Suppressor macrophage treated with lipopolysaccharide for 1 hour (primary cell): ENCODE measurements at regions not wholly inside any gene's neighbourhood (a gene's known extent, or its start where the extent isn't known, plus 50 kb on each side); places are given as distances from the start of the nearest gene placed in this dataset.

ENCODE experiments used
- DNase-seq, 3 donors: peaks; one replicate each; pipeline ENCODE4 v3.0.0-alpha.2; 2020 to 2022

- DNase-seq: no peak
Observed at GRCh38 chr11:120032766-120033390, 105.0 kb downstream of the TRIM29 start.

DNA sequence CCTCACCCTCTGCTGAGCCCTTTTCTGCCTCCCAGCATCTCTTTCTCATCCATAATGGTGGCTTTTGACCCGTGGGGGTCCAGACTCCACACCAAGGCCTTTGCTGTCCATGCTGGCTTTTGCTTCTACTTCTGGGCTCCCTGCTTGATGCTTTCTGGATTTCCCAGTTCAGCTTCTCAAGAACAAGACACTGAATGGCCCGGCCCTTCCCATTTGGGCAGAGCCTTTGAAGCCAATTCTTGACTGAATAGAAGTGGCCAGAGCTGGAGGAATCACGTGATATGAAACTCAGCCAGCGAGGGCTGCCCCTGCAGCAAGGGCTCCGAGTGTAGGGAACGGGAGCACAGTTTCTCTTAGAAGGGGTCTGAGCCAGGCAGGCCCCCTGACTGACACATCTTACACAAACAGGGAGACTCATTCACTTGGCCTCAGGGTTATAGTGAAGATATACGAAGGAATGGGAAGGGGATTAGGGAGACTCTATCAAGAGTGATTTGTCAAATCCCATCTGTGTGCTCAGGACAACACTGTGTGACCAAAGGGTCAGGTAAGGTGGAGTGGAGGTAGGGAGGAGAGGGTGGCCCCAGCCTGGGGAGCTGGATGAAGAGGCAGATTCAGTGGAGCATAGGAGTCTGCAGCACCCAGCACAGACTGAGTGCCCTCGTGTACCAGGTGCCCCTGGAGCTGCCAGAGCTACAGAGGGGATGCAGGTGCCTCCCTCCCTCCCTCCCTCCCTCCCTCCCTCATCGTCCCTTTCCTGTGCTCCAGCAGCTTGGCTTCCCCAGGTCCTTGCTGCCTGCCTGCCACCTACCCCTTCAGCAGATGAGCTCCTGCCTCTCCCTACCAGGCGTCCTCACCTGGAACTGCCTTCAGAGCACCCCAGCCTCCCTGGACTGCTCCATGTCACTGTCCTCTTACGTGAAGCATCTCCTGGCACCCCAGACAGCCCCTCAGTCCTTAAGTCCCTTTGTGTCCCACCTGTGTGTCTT is 106.0 kb downstream of the TRIM29 start:
- no peak for DNase-seq

DNA sequence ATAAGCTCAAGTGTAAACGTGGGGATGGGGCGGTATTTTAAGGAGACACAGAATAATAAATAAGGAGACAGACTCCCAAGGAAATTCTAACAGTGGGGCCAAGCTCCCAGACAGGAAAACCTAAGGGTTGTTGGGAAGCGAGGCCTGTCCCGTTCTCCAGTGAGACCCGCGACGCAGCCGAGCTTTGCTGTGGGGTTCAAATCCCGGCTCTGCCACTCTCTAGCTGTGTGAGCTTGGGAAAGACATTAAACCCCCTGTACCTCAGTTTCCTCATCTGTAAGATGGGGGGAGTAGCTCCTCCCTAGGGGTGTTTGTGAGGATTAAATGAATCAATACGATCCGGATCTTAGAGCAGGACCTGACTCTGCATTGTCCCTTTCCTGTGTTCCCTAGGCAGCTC is 106.8 kb downstream of the TRIM29 start:
- no peak for DNase-seq

DNA sequence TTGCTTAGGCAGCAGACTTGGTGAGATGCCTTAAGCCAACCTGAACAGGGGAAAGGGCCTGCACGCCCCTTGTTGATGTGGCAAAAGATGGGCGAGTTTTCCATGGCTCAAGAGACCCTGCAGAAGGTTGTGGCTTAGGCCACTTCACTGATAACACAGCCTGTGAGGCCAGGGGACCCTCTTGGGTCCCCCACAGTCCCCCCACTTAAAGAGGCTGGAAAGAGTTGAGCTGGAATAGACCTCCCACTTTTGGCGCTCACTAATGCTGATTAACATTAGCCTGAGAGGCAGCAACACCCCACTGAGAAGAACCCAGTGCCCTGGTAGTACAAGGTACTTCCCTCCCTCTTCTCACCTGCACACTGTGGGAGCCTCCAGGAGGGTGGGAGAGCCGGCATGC is 107.5 kb downstream of the TRIM29 start:
- DNase-seq: no peak

- no peak for DNase-seq
Observed at GRCh38 chr11:120029321-120029720, 108.6 kb downstream of the TRIM29 start.

DNA sequence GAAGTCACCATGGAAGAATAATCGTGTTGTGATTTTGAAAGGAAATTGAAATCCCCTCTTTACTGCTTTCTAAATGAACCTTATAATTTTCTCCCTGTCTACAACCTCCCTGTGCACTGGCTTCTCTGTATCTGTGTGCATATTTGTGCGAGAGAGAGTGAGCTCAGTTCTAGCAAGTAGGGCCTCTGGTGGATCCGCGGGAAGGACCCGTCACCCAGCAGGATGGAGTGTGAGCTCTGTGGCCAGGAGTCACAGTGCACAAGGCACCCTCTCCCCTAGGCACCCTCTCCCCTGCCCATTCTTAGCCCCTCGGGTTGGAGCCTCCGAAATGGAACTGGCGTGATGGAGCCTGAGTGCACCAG is 109.0 kb downstream of the TRIM29 start:
- DNase-seq: no peak

- DNase-seq: no peak
Observed at GRCh38 chr11:120028181-120028896, 109.6 kb downstream of the TRIM29 start.

GRCh38 chr11:120027546-120028180 is 110.2 kb downstream of the TRIM29 start:
- no peak for DNase-seq

GRCh38 chr11:120025606-120026335 is 112.1 kb downstream of the TRIM29 start:
- DNase-seq: no peak

- no peak for DNase-seq
Observed at GRCh38 chr11:120024586-120024985, 113.3 kb downstream of the TRIM29 start.

DNA sequence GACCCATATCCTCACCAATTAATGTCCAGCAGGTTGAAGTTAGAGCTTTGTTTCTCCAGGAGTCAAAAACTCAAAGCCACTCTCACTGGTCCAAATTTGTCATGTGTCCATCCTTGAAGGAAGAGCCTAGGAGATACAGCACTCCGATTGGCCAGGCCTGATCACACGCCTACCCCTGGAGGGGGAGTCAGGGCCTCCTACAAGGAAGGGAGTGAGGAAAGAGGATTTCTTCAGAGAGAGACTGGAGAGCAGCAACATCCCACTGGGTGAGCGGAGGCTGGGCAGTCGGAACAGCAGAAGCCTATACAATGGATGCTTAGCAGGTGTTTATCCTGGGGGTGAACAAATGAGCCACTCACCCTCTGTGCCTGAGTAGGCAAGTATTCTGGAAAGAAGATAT is 113.9 kb downstream of the TRIM29 start:
- peak in 1 of 3 donors; percentile 6 for DNase-seq

DNA sequence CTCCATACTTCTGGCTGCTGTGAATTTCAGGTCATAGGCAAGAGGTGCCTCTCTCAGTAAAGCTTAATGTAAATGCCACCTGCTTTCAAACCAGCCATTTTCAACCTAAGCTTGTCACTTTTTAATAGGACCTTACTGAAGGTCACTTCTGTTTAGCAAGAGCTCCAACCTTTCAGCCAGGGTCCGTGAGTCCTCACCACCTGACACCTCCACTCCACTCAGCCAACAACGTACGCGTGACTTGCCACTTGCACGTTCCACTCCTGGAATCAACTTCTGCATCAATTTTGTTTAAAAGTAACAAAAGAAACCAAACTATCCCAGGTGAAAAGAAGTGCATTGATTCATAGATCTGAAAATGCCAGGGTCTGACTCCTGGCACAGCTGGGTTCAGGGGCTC is 114.4 kb downstream of the TRIM29 start:
- DNase-seq: no peak

DNA sequence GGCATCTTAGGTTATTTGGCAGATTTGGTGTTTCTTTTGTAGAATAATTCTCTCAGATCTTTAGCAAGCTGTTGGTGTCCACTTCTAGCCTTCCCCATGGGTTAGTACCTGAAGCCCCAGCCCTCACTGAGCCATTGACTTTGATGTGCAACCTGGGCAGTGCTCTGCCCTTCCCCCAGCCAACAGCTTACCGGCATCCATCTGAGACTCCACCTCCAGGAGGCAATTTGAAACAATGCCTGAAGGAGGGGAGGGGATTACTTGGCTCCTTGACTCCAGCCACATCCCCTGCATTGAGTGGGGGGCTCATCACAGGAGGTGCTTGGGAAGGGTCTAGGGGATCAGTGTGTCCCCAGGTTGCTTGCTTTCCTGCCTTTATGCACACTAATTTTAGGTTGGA is 114.8 kb downstream of the TRIM29 start:
- DNase-seq: no peak

DNA sequence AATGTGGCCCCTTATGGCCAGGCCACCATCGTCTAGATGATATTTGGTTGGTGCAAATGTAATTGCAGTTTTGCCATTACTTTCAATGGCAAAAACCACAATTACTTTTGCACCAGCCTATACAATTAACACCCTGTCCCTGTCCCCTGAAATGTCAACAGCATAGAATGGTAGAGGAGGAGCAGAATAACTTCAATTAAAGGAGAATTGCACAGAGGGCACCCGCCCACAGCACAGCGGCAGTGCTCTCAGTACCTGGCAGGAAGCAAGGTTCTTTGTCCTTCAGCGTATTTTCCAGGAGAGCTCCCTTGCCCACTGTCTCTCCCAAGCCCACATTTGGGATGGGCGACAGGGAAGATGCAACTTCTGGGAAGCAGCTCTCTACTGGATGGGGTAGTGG is 115.3 kb downstream of the TRIM29 start:
- no peak for DNase-seq

DNA sequence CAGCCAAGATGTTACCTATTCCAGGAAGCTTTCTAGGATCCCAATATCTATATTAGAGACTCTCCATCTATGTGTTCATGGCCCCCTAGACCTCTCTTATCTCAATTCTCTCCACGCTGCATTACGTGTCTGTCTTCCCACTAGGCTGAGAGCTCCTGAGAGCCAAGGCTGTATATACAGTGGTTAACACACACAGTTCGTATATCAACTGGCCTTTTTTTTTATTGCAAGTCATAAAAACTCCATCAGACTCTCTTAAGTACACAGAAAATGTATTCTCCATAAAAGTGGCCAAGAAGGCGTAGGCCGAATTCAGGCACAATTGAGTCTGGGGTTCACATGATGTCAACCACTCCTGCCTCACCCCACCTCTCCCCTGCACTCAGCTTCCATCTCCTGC is 115.9 kb downstream of the TRIM29 start:
- DNase-seq: no peak

- no peak for DNase-seq
Observed at GRCh38 chr11:120021391-120021953, 116.4 kb downstream of the TRIM29 start.

GRCh38 chr11:120020981-120021380 is 116.9 kb downstream of the TRIM29 start:
- DNase-seq: no peak

DNA sequence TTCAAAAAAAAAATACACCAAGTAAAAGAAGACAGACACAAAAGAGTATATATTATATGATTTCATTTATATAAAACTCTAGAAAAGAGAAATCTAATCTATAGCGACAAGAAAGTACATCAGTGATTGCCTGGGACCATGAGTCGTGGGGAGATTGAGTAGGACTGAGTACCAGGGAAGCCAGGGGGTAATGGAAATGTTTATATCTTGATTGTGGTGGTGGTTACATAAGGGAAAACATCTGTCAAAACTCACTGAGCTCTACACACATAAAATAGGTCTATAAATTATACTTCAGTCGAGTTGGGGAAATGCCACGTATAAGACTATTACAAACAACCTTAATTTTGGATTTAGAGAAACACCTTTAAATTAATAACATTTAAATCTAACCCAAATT is 117.4 kb downstream of the TRIM29 start:
- DNase-seq: no peak

GRCh38 chr11:120019191-120019590 is 118.7 kb downstream of the TRIM29 start:
- no peak for DNase-seq

DNA sequence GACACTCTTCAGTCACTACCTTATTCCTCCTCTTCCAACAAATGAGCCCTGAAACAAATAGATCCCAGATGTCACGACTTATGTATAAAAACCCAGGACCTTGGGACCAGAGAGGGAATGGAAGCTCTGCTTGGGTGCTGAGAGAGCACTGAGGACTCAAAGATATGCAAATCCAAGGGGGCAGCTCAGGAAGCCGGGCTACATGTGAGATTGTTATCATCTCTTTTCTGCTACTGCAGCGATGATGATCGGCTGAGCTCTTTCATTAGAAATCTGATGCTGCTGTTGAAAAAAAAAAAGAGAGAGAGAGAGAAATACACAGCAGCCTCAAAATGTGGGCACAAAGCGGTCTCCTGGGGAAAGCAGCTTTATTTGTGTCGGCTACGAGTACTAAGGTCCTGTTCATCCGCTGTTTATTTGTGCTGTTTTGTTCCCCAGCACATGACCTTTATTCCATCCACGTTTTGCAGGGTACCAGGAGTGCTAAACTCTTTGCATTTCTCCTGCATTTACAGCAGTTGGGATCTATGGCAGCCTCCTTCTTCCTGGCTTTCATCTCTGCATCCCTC is 120.2 kb downstream of the TRIM29 start:
- no peak for DNase-seq
